ENCODE measurements at regions not wholly inside any gene's neighbourhood (a gene's known extent, or its start where the extent isn't known, plus 50 kb on each side); places are given as distances from the start of the nearest gene placed in this dataset.
"Not testable (repeated sequence)": the region's sequence is repeated elsewhere in the genome, so short reads cannot be mapped to it uniquely, and the experiment has no call there.

DNA sequence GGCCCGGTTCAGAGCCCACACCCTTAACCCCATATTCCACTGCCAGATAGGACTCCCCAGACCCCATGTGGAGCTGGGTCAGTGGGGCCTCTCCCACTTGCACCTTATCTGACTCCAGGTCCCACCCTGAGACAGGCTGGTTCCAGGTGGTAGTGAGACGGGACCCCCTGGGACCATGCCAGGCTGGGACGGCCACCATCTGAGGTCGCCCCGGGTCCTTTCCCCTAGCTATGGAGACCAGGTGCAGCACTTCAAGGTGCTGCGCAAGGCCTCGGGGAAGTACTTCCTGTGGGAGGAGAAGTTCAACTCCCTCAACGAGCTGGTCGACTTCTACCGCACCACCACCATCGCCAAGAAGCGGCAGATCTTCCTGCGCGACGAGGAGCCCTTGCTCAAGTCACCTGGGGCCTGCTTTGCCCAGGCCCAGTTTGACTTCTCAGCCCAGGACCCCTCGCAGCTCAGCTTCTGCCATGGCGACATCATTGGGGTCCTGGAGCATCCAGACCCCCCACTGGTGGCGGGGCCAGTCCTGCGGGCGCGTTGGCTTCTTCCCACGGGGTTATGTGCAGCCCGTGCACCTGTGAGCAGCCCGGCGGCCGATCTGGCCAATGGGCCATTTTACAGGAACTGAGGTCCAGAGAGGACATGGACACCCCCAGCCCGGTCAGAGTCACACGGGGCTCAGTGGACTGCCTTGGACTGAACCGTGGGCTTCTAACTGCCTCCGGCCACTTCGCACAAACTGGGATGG, 410.5 kb upstream of the CAMK1G start:
- not testable (repeated sequence) for DNase-seq (ENCODE audit: low spot score)

DNA sequence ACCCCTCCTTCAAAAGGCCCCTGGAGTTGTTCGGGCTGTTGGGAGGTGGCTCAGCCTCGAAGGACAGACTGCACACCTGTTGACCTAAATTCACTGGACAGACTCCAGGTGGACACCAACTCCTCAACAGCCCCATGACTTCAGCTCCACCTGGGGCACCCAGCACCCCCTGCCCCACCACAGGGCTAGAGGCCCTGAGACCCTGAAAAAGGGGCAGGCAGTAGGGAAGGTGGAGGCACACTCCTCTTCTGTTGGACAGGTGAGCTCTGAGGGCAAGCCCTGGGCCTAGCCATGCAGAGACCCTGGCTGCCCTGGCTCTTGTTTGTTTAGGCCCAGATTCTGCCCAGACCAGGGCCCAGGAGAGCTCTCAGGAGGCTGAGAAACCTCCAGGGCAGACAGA, 409.7 kb upstream of the CAMK1G start:
- not testable (repeated sequence) for DNase-seq (ENCODE audit: low spot score)

DNA sequence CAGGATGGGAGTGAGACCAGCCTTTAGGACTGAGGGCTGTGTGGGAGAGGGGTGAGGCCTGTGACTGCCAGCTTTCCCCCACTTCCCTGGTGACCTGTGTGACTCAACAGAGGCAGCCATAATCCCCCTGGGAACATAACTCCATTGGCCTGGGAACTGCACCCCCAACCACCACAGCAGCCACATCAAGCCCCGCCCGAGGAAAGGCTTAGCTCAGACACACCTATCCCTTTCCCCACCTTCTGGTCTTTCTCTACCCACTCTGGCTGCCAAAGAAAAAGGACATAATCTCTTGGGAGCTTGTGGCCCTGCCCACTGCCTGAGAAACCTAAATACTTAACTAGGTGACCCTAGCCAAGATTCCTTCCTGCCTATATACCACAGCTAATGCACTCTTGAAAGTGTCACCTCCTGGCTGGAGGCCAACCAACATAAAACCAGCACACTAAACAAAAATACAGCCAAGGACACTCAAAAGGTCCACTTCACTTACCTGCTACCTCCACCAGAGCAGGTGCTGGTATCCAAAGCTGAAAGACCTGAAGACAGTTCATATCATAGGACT, 406.6 kb upstream of the CAMK1G start:
- DNase-seq (ENCODE audit: low spot score), result no peak

DNA sequence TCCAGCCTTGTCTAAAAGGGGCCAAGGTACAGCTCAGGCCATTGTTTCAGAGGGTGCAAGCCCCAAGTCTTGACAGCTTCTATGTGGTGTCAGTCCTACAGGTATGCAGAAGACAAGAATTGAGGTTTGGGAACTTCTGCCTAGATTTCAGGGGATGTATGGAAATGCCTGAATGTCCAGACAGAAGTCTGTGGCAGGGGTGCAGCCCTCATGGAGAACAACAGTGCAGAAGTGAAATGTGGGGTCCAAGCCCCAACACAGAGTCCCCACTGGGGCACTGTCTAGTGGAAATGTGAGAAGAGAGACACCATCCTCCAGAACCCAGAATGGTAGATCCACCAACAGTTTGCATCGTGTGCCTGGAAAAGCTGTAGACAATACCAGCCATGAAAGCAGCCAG, 400.3 kb upstream of the CAMK1G start:
- DNase-seq (ENCODE audit: low spot score), result no peak

DNA sequence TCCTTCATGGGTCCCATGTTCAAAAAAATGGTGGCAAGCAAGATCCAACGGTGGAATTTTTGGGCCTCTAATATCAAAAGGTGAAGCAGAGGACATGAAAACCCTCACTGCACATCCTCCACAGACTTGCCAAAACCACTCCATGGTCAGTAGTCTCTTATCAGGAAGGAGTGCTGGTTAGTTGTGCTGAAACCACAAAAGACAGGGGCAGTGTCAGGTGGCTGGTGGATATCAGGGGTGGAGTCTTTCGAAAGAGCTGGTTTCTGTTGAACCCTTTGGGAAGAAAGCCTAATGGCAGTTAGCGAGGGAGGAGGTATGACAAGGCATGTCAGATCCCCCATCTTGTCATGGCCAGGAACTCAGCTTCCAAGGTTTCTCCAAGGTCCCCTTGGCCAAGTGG, 395.9 kb upstream of the CAMK1G start:
- no peak for DNase-seq (ENCODE audit: low spot score)

DNA sequence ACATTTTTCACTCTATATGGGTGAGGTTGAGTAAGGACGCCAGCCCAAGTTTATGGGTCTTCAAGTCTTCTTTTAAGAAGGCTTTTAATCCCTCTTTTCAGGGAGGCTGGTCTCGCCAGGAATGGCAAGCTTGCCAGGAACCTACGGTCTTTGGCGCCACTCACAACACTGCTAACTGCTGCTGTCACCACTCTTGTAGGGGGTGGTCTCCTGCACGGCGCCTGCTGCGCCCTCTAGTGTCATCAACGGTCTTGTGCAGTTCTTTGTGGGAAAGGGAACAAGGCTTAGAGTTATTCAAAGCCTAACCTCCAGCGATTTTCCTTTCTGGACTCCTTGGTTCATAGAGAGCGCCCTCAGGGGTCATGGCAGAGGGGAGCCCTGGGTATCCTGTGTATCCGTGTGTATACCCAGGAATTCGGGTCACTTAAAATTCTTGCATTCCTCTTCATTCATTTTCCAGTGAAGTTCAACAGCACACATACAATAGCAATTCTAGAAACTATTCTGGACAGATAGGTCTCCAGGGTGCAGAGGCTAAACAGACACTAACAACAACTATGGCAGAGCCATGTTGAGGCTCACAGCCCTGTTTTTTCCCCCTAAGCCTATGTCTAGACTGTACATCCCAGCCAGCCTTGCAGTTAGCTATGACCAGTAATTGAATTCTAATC, 392.8 kb upstream of the CAMK1G start:
- peak; percentile 64 for DNase-seq (ENCODE audit: low spot score)

DNA sequence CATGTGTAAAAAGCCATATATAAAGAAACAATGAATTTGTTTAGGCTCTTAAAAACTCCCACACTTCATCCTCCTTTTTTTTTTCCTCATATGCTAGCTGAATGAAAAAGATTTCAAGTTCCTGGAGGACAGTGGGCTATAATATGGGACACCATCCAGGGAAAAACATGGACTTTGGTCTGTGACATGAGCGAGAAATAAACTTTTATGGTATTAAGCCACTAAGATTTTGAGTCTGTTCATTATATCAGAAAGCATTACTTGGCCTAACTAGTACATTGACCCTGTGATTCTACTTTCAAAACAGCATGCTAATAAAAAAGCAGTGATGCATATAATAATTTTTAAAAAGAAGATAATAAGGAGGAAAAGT, 392.3 kb upstream of the CAMK1G start:
- DNase-seq (ENCODE audit: low spot score), result no peak

DNA sequence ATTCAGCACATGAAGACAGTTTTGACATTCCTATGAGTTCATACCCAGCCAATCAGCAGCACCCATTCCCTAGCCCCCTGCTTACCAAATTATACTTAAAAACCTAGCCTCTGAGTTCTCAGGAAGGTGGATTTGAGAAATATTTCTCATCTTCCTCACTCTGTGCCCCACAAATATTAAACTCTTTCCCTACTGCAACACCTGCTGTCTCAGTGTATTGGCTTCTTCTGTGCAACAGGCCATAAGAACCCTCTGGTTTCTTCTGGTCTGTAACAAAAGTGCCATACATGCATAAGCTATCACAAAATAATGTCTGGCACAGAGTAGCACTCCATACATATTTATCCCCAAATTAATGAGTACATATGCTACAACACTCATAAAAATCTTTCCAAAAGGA, 387.4 kb upstream of the CAMK1G start:
- DNase-seq (ENCODE audit: low spot score), result no peak

DNA sequence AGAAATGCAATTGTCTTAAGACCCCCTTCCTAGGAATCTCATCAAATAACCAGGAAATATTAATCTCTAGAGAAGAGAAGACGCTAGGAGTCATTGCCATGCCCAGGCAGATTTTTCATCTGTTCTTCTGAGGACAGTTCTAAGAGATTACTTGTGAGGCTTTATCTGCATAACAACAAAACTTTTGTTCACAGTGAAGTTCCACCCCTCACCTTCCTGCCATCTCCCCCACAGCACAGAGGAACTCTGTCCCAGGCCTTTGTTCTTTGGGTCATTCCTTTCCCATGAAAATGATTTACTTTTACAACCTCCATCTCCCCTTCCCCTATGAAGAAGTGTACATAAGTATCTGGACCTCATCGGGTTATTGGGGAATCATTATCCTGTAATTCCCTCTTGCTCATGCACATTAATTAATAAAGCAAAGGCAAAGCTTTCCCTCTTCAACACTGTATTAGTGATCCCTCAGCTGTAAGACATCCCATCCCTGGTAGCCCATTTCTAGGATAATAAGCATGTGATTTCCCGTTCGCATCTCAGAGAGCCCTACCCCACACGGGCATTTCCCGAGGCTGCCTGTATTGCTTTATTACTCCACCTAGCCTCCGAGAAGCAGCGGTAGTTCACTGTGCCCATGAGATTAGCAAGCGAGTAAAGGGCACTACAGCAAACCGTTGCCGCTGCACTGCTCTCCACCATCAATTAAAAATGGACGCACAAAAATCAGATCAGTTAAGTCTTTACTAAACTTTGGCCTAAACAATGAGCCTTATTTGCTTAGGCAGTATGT, 384.4 kb upstream of the CAMK1G start:
- DNase-seq (ENCODE audit: low spot score), result no peak

DNA sequence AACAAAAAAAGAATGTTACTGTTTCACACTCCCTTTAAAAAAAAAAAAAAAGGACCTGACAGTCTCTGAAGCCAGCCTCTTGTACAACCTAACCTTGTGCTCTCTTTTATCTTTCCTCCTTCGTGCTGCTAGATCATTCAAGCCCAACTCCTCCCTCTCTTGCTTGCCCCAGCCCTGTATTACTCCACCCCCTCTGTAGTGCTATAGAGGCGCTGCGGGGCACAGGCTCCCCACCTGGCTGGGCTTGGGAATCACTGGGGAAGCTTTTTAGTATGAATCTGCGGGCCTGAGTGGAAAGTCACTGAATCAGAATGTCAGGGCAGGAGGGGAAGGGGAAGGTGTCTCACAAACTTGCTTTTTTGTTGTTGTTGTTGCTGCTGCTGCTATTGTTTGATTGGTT, 383.7 kb upstream of the CAMK1G start:
- DNase-seq (ENCODE audit: low spot score), result no peak

DNA sequence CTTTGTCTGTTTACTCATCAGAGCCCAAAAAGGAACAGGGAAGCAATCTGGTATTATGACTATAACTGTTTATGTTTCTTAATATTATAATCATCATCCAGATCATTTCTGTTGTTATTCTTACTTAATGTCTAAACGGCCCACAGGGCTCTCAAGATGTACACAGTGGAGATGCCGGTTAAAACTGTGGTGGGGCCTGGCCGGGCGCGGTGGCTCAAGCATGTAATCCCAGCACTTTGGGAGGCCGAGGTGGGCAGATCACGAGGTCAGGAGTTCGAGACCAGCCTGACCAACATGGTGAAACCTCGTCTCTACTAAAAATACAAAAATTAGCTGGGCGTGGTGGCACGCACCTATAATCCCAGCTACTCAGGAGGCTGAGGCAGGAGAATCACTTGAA, 381.2 kb upstream of the CAMK1G start:
- not testable (repeated sequence) for DNase-seq (ENCODE audit: low spot score)

DNA sequence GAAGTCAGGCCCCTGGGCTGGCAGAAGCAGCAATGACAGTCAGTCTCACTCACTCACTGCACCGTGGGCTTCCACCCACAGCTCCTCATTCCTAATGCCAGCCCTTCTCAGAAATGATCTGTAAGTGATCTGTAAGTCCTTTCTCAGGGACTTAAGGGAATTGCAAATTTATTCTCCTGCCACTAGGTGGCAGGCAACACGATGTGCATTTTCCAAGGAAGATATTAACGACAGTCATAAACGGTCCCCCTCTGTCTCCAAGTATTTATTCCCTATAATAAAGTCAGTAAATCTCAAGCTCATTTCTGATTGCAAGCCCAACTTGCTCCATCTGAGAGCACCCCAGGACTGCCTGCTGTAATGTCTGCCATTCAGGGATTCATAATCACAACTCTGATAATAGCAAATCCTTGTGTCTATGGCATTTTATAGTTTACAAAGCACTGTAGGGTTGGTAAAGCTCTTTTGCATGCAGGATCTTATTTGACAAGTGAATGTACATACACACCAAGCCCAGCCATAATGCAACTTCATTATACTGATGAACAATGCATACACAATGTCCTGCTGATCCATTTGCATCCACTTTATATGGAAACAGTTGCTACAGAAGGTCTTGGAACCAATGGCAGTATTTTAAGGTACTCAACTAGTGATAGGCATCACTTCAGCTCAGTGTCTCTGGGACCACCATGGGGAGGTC, 380.5 kb upstream of the CAMK1G start:
- DNase-seq (ENCODE audit: low spot score), result peak; percentile 70

DNA sequence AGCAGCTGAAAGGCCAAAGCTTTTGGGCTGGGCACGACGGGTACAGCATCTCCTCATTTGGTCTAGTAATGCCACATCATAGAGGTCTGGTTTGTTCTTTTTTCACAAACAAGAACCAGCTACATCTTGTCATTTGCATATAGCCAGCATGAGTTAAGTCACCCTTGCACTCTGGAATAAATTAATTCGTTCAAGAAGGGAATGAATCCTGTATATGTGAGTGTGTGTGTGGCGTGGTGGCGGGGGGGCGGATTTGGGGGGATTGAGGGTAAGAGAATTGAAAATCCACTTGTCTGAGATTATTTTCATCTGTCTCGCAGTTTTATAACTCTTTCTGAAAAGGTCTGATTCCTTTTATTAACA, 380.0 kb upstream of the CAMK1G start:
- DNase-seq (ENCODE audit: low spot score), result no peak

DNA sequence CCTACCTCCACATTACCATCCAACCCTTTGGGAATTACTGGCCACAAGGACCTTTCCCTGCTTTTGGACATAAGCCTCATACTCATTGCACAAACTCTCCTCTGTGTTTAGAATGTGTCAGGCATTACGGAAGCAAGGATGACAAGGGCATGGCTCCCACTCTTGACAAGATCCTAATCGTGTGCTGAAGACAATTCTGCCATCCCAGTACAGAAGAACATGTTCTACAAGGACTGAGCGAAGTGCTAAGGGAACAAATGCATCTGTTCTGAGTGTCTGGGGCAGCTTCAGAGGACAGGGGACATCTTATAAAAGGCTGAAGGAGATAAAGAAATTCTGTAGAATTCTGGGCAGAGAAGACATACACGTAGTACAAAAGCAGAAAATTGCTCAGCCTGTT, 378.5 kb upstream of the CAMK1G start:
- DNase-seq (ENCODE audit: low spot score), result no peak

DNA sequence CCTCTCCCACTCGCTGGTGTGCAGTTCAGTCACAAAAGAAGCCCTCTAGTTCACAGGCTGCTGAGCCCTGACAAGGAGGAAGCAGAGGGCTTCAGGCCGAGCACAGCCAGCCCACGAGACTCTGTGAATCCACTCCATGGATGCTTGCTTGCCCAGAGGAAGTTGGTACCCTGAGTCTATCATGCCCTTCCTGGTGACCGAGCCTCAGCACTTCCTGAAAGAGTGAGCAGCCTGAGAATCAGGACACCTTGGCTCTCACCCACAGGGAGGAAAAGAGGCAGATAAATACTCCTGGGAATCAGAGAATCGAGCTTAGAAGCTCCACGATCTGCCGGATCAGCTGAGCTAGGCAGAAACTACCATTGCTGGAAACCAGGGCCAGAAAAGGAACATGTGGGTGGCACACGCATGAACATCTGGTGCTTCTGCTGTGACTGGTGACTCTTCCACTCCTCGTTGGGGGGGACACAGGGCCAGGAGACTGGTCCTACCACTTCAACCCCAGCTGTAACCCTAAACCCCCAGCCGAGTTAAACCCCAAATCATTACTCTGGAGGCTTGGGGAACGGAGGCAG, 376.3 kb upstream of the CAMK1G start:
- DNase-seq (ENCODE audit: low spot score), result no peak

DNA sequence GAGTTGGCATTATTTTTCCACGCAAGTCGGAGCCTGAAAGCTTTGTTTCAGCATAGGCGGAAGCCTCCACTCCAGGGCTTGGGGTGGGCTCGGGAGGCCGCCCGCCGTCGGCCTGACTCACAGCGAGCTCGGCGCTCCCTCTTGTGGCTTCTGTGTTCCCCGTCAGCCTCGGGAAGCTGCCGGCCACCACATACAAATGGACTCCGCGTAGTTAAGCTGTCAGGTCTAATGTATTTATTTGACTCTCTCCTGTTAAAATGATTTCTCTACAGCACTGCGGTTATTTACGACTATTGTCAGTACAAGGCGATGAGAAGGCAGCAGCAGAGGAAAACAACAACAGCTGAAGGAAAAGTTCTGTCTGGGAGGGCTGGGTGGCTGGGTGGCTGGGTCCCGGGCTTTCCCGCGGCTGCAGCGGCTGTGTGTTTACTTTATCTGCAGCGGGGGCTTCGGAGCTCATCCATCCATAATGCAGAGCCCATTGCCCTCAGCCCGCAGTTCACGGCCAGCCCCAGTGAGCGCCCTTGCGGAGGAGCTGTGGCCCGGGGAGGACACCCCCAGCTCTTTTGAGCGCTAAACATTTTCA, 375.7 kb upstream of the CAMK1G start:
- DNase-seq (ENCODE audit: low spot score), result peak; percentile 5

DNA sequence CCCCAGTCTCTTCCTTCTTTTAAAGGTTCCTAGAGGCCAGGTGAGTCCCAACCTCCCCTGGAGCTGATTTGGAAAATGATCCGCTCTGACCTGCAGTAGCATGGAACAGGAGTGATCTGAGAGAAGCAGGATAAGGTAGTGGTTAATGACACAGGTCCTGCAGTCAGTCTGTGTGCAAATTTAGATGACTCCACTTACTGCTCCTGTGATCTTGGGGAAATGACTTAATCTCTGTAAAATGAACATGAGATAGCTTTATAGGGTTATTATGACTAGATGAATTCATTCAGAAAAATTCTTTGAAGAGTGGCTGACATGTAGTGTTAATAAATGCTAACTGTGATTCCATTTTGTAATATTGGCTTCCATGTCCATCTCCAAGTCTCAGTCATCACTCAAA, 374.9 kb upstream of the CAMK1G start:
- no peak for DNase-seq (ENCODE audit: low spot score)

DNA sequence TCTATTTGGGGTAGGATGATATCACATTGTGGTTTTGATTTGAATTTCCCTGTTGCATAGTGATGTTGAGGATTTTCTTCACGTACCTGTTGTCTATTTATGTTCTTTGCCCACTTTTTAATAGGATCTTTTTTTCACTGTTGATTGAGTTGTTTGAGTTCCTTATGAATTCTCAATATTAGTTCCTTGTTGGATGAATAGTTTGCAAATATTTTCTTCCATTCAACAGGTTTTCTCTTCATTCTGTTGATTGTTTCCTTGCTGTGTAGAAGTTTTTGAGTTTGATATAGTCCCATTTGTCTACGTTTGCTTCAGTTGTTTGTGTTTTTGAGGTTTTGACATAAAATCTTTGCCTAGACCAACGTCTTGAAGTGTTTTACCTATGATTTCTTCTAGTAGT, 369.5 kb upstream of the CAMK1G start:
- DNase-seq (ENCODE audit: low spot score), result no peak

DNA sequence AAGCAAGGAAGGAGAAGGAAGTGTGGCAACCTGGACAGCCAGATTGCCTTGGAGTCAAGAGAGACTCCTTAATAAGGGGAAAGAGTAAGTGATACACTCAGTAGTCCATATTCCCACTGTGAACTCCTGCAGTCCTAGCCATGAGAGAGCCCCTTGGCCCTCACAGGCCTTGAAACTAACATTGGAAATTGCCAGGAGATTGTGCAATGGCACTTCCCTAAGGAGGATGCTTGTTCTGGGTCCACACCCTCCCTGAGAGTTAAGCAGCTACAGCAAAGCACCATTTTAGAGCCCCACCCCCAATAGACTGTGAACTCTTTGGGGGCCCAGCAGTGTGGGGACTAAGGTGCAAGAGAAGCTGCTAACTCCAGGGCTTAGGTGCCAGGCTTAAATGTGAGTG, 367.7 kb upstream of the CAMK1G start:
- DNase-seq (ENCODE audit: low spot score), result no peak

DNA sequence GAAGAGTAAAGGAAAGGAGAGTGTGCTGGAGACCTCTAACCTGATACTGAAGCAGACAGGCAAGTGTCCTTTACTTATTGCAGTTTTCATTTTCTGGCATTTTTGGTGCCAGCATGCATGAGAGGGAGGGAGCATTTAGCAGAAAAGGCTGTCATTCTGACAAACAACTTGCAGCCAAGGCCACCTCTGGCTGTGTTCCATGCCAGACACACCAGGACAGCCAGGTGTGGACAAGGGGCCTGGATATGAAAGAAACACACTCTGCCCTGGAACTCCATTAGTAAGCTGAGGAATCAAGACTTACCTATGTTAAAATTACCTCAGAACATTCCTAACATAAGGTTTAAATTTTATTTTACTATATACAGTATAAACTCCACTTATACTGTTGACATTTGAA, 365.4 kb upstream of the CAMK1G start:
- no peak for DNase-seq (ENCODE audit: low spot score)

DNA sequence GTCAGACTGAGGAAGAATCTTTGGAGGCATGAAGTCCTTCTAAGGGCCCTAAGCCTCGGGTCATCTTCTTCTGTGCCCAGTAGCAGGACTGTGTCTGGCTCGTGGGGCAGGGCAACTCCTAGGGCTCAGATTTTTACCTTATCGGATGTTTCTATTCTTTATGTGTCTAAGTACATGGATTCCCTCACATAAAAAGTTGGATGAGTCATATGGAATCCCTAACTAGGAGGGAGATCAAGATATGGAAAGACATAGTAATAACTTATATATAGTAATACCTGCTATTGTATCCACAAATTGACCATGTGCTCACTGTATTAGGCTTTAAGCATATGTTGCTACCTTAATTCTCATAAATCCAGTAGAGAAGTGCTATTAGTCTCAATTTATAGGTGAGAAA, 364.5 kb upstream of the CAMK1G start:
- no peak for DNase-seq (ENCODE audit: low spot score)

Measured in HT-29 (cell line).